ENCODE measurements at regions not wholly inside any gene's neighbourhood (a gene's known extent, or its start where the extent isn't known, plus 50 kb on each side); places are given as distances from the start of the nearest gene placed in this dataset.

- ChIA-PET CTCF (interaction anchor here (0.6 kb wide), 1 partner anchor 36 kb away, joined by 3 read pairs; no protein-coding TSS in a partner anchor), POLR2A (no interaction called here)
- Histone ChIP-seq H3K27ac (ENCODE audit: extremely low read depth, low read depth, low read length) (no peak overlapping the region), H3K4me1 (ENCODE audit: control insufficient read depth, insufficient read depth, low read length) (no peaks in the 10 kb centered on the region), H3K9me3 (ENCODE audit: control insufficient read depth, insufficient read depth, low read depth, low read length) (no peaks in the 10 kb centered on the region), H3K4me3 (ENCODE audit: low read depth, low read length) (no peak overlapping the region), H3K36me3 (ENCODE audit: control insufficient read depth in 2 of 2, insufficient read depth in 1 of 2, low read length in 2 of 2) (no peaks in the 10 kb centered on the region)
- TF ChIP-seq ZNF514 (tag by site-specific recombination; IDR thresholded peaks at IDR 0.05) = no peak
- TF ChIP-seq KLF17 (tag by site-specific recombination; IDR thresholded peaks at IDR 0.05) = no peak
- no peak for TF ChIP-seq KLF1 (tag by site-specific recombination; IDR thresholded peaks at IDR 0.05)
- TF ChIP-seq ZFHX2 (tag by site-specific recombination; conservative IDR thresholded peaks at IDR 0.05) = no peak
These were observed 147.0 kb upstream of the NTM start for GRCh38 chr11:131223198-131223991.

GRCh38 chr11:131228378-131228777 lies 142.0 kb upstream of the NTM start:
- TF ChIP-seq ZNF202 (tag by site-specific recombination; IDR thresholded peaks at IDR 0.05; ENCODE audit: borderline replicate concordance) (no peak), INSM2 (tag by site-specific recombination; IDR thresholded peaks at IDR 0.05) (no peak), ZNF624 (tag by site-specific recombination; IDR thresholded peaks at IDR 0.05) (no peak), KLF17 (tag by site-specific recombination; IDR thresholded peaks at IDR 0.05) (no peak), KLF16 (tag by site-specific recombination; IDR thresholded peaks at IDR 0.05) (no peak), ZNF311 (tag by site-specific recombination; IDR thresholded peaks at IDR 0.05; ENCODE audit: borderline replicate concordance) (no peak), ZNF501 (tag by site-specific recombination; IDR thresholded peaks at IDR 0.05) (no peak), ZNF211 (tag by site-specific recombination; IDR thresholded peaks at IDR 0.05; ENCODE audit: low read depth) (no peak)
- H3K27ac ChIP-seq (ENCODE audit: extremely low read depth, low read depth, low read length) = no peak overlapping the region
- no peaks in the 10 kb centered on the region for H3K9me3 ChIP-seq (ENCODE audit: control insufficient read depth, insufficient read depth, low read depth, low read length)
- no peaks in the 10 kb centered on the region for H3K36me3 ChIP-seq (ENCODE audit: control insufficient read depth in 2 of 2, insufficient read depth in 1 of 2, low read length in 2 of 2)
- no peaks in the 10 kb centered on the region for H3K4me1 ChIP-seq (ENCODE audit: control insufficient read depth, insufficient read depth, low read length)
- POLR2A ChIA-PET = no interaction called here
- H3K4me3 ChIP-seq (ENCODE audit: low read depth, low read length) = no peak overlapping the region
- CTCF ChIA-PET = interaction anchor here (1.7 kb wide), 1 partner anchor 19 kb away, joined by 4 read pairs; no protein-coding TSS in a partner anchor

- ChIA-PET CTCF (interaction anchor here (0.6 to 1.7 kb wide), 2 partner anchors 9 to 18 kb away, joined by 4 read pairs; no protein-coding TSS in a partner anchor), POLR2A (no interaction called here)
- no peak for TF ChIP-seq ZNF211 (tag by site-specific recombination; IDR thresholded peaks at IDR 0.05; ENCODE audit: low read depth)
- no peak for TF ChIP-seq ZSCAN23 (tag by site-specific recombination; IDR thresholded peaks at IDR 0.05)
- no peak for TF ChIP-seq REST (tag by site-specific recombination; IDR thresholded peaks at IDR 0.05)
- TF ChIP-seq ZNF654 (tag by site-specific recombination; IDR thresholded peaks at IDR 0.05; ENCODE audit: low read depth) = no peak
- TF ChIP-seq ZNF112 (tag by site-specific recombination; IDR thresholded peaks at IDR 0.05) = no peak
- no peak for TF ChIP-seq ZNF248 (tag by site-specific recombination; IDR thresholded peaks at IDR 0.05)
- TF ChIP-seq ZBTB7A (tag by site-specific recombination; IDR thresholded peaks at IDR 0.05; ENCODE audit: low read depth) = no peak
- TF ChIP-seq SETDB1 (IDR thresholded peaks at IDR 0.05; ENCODE audit: insufficient read length, low read length) = no peak
- no peak for TF ChIP-seq ZNF350 (tag by site-specific recombination; IDR thresholded peaks at IDR 0.05)
- no peak for TF ChIP-seq ZNF239 (tag by site-specific recombination; IDR thresholded peaks at IDR 0.05)
- no peak for TF ChIP-seq SP7 (tag by site-specific recombination; IDR thresholded peaks at IDR 0.05)
- Histone ChIP-seq H3K4me3 (ENCODE audit: low read depth, low read length) (no peak overlapping the region), H3K9me3 (ENCODE audit: control insufficient read depth, insufficient read depth, low read depth, low read length) (no peaks in the 10 kb centered on the region), H3K36me3 (ENCODE audit: control insufficient read depth in 2 of 2, insufficient read depth in 1 of 2, low read length in 2 of 2) (no peaks in the 10 kb centered on the region), H3K27ac (ENCODE audit: extremely low read depth, low read depth, low read length) (no peak overlapping the region), H3K4me1 (ENCODE audit: control insufficient read depth, insufficient read depth, low read length) (no peaks in the 10 kb centered on the region)
These were observed 141.2 kb upstream of the NTM start for GRCh38 chr11:131229221-131229620.

Measured in HEK293 (cell line).